HG03097 (cell line): ENCODE measurements at regions not wholly inside any gene's neighbourhood (a gene's known extent, or its start where the extent isn't known, plus 50 kb on each side); places are given as distances from the start of the nearest gene placed in this dataset.

Source experiments
- ATAC-seq: cut with Tn5 transposase; IDR thresholded peaks from one replicate; pipeline ENCODE4 v1.9.1; 2021; ENCODE audit not compliant: unreplicated experiment, low FRiP score

DNA sequence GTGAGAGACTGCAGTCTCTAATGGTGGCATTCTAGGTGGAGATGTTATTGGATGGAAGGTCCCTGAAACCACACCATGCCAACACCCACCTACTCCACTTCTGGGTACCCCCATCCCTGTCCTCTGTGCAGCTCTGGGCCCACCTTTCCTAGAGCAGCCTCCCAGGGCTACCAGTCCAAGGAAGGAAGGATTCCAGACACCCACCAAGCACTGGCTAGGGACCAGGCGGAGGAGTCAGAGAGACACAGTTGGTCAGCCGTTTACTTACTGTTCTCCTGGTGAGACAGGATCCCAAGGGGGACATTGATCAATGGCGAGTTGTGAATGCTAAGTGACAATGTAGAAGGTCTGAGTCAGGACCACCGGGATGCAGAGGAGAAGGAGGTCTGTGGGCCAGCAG lies 151.6 kb downstream of the TTC32 start:
- ATAC-seq = no peak

DNA sequence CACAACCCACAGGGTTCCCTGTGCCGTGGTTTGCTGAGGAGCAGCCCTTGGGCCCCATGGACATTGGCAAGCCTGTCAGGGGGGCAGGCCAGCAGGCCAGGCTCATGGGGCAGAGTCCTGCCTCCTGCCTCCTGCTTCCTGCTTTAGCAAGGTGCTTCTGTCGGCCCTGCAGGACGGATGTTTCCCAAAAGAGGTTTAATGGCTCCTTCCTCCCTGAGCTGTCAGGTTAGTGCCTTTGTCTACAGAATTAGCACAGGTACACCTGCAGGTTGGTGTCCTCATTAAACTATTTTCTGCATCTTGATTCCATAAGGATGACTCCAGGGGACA lies 152.3 kb downstream of the TTC32 start:
- no peak for ATAC-seq

- no peak for ATAC-seq
Observed at GRCh38 chr2:19748711-19749506, 152.9 kb downstream of the TTC32 start.

DNA sequence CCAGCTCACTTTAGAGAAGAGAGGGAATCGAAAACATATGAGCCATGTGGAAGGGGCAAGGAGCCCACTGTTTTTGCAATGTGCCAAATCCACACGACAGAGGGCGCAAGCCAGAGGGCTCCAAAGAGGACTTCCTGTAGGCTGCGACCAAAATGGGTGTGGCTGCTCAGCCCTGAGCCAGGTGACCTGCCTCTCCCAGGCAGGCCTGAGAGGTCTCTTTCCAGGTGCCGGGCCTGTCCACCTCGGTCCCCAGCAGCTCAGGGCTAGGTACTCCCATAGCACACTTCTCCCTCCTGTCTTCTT lies 153.8 kb downstream of the TTC32 start:
- no peak for ATAC-seq

GRCh38 chr2:19747310-19748072 lies 154.3 kb downstream of the TTC32 start:
- ATAC-seq = no peak

- ATAC-seq = no peak
Observed at GRCh38 chr2:19746611-19747309, 155.0 kb downstream of the TTC32 start.

DNA sequence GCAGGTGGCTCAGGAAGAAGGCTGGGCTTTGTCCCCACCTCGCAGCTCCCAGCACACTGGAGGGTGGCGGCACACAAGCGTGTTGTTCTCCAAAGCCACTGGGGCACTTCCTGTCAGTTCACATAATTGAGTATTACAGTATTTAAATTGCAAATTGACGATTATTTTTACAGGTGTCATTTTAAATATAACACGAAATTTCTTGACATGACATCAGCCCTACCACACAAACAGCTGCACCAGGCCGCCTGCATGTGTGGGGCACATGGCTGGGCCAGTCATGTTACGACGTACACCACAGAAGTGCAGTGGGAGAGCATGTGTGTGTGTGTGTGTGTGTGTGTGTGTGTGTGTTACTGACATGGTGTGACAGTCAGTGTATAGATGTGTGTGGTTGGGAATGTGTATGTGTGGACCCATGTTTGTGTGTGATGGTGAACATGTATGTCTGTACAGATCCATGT lies 155.6 kb downstream of the TTC32 start:
- ATAC-seq = no peak

DNA sequence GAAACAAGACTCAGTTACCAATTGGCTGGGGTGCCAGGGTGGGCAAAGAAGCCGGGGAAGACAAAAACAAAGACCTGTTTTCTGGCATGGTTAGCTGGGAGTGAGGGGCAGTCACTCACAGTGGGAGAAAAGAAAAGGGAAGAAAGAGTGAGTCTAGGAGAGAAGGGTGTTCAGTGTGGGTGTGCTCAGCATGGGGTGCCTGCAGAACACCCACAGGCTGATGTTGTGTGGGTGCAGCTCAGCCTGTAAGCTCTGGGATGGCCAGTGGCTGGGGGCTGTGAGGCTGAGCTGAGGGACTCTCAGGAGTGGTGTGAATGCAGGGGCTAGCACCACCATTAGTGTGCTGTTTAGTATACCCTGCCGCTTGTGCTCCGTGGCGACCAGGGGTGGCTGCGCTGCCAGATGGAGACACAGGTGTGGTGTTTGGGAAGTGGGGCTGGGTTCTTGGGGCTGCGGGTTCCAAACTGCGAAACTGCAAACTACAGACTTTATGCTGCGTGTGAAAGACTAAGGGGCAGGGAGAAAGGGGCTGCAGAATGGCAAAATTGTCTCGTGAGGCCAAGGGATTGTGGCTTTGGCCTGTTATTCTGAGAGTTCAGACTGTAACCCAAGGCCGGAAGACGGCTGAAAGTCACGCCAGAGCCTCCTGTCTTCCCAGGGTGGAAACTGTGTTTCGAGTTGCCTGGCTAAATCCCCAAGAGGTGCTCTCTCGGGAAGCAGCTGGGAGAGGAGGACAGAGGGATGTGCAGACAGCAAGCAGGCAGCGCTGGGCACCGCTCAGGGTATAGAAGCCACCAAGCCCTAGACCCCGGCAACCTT lies 156.3 kb downstream of the TTC32 start:
- ATAC-seq = no peak

DNA sequence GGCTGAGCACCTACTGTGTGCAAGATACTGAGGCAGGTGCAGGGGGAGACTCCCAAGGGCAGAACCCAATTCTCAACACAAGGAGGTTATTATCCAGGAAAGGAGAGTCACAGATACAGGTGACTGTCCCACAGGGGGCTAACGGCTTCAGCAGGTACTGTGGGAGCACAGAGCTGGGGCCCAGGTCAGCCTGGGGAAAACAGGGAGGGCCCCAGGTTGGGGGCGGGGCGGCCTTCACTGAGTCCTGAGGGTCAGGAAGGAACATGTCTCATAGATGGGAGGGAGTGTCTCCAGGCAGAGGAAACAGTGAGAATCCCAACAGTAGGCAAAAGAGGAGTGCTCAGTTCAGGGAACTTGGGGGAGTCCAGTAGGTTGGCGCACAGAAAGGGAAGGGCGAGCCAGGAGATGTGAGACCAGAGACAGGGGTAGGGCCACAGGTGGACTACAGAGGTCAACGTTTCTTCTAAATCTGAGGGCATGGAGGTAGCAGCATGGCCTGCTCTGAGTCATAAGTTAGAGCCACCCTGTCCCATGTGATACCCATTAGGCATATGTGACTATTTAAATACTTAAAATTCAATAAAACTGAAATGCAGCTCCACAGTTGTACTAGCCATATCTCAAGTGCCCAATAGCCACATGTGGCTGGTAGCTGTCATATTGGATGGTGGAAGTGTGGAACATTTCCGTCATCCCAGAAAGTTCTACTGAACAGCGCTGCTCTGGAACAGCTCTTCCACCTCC lies 157.2 kb downstream of the TTC32 start:
- ATAC-seq = no peak

DNA sequence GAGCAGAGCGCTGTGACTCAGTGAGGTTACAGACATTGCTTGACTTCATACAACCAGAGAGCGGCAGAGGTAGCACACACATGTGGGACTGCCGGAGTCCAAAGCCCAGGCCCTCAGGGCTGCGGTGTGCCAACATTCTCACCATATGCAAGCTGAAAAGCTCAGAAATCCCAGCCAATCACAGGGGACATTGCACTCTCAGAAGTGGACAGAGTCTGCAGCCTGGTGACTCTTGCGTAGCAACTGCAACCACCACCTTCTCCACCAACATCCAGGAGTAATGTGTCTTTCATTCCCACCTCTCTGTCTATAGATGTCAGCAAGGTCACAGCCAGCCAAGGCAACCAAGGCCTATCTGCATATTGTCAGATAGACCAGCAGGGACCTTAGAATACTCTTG lies 158.1 kb downstream of the TTC32 start:
- ATAC-seq = no peak

DNA sequence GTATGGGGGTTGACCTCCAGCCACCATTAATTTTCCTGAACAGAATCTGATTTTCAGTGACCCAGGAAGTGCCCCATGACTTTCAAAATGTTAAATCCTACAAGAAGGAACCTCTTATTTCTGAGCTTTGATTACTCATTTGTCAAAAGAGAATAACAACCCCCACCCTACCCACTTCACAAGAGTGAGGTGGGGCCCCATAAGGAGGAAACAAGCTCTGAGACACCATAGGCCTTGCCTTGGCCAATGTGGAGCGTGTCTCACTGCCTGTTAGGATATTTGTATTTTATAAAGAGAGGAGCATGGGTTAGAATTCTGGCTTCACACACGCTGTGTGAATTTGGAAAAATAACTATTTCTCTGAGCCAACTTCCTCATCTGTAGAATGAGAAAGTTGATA lies 158.9 kb downstream of the TTC32 start:
- no peak for ATAC-seq

DNA sequence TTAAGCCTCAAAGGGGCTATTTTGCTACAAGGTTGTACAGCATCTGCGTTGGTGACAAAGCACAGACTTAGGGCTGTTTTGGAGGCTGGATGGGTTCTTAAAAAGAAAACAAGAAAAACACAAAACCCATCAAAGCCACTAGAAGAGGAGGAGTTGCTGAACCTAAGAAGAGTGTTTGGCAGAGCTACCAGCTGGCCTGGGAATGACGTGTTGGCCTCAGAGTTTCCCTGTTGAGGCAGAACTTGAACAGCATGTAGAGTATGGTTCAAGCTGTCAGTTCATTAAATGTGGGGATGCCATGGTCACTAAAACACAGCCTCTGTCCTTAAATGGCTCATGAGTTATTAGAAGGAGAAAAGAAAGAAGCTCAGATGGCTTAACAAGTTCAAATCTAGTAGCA lies 162.5 kb downstream of the TTC32 start:
- no peak for ATAC-seq

GRCh38 chr2:19738707-19739106 lies 163.1 kb downstream of the TTC32 start:
- no peak for ATAC-seq

- ATAC-seq = no peak
Observed at GRCh38 chr2:19736191-19736831, 165.5 kb downstream of the TTC32 start.

DNA sequence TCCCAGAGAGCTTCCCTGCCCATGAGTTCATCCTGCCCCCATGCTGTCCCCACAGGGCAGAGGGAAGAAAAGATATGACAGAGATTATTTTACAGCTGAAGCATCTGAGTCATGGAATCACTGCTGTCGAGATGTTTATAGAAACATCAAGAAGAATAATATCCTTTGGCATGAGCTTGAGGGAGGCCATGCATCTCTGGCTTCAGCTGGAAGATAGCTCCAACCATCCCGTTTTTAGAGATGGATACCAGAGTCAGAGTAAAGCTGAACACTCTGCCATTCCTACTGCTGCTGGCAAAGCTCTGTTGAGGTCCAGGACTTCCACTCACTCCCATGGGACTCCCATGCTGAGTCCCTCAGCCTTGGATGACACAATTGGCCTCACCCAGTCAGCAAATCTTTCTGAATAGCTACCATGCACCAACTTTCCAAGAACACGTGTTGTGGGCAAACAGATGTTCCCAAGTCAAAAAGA lies 167.8 kb downstream of the TTC32 start:
- no peak for ATAC-seq

DNA sequence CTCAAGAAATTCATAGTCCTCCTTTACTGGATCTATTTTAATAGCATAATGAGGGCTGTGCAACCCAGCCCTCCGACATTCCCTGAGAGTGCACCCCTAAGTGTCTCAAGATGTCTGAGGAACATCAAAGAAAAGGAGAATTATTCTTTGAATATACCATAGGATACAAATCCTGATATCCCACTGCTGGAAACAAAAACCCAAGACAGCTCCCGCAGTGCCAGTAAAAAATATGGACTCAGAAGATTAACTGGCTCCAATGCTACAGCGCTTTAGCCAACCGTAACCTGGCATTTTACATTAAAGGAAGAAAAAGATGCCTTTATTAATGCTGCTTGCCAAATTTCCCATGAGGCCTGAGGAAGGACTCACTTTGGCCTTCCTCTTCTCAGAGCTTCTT lies 168.4 kb downstream of the TTC32 start:
- no peak for ATAC-seq

GRCh38 chr2:19732255-19732654 lies 169.5 kb downstream of the TTC32 start:
- no peak for ATAC-seq

DNA sequence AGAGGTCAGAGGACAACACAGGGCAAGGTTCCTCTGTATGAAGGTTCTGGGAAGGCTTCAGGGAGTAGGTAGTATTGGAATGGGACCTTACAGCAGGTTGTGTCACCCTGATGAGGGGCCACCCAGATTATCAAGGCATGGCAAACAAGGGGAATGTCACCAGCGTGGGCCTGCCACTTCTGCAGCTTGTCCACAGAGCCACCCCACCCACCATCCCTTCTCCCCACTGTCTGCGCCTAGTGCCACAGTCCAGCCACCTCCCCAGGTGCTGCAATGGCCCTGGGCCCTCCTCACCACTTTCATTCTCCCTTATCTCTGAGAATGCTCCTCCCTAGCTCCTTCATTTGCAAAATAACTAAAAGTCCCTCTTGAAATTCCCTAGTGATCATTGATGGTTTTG lies 170.3 kb downstream of the TTC32 start:
- no peak for ATAC-seq

GRCh38 chr2:19731037-19731436 lies 170.7 kb downstream of the TTC32 start:
- no peak for ATAC-seq

DNA sequence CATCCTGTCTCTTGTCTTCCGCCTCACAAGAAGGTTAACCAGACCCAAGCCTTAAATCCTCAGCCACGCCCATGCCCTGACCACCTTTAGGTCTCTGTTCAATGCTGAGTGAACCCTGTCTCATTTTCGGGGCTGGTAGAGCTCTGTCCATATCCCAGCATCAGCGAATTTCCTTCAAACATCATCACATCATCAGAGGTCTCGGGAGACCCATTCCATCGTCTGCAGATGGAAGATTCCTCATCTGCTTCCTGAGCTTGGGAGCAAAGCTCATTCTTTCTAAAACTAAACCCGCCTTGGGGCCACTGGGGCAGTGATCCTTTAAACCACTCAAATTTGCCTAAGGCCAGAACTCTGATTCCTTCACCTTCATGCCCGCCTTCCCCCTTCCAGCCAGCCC lies 173.7 kb downstream of the TTC32 start:
- ATAC-seq = no peak
